A673 (cell line): ENCODE measurements at regions not wholly inside any gene's neighbourhood (a gene's known extent, or its start where the extent isn't known, plus 50 kb on each side); places are given as distances from the start of the nearest gene placed in this dataset.

Source experiments
- BruUV-seq: library from RNA; stranded (reverse); fragments of 400-500 nt; replicated peaks from 2 replicates; lab custom pipeline; 2021; lab: Mats Ljungman, UMichigan
- CTCF ChIA-PET: fragments of 300-600 bp; sonication (Branson Sonifier 250); formaldehyde crosslinking; loops from one replicate; lab custom pipeline; 2022; ENCODE audit warnings: antibody characterized with exemption; lab: Charles Lee
- POLR2A ChIA-PET: fragments of 300-600 bp; sonication (Branson Sonifier 250); formaldehyde crosslinking; loops from one replicate; lab custom pipeline; 2022; ENCODE audit warnings: antibody characterized with exemption; ENCODE audit not compliant: low non-redundant PET; lab: Charles Lee
- DNase-seq: peaks from one replicate; pipeline ENCODE4 v3.0.0-alpha.2; 2015; ENCODE audit warnings: low spot score
- H3K27ac ChIP-seq: fragments of 200-600 bp; sonication (generic); 2 replicates; pipeline ENCODE4 v1.5.1; 2016; ENCODE audit warnings: mixed run types, low read depth, mild to moderate bottlenecking, mixed read lengths, antibody characterized with exemption, low read length; ENCODE audit not compliant: poor library complexity, severe bottlenecking
- H3K27me3 ChIP-seq: fragments of 200-600 bp; sonication (generic); replicated peaks from 2 replicates; pipeline ENCODE4 v1.6.1; 2017; ENCODE audit warnings: mixed run types, low read depth, mild to moderate bottlenecking, mixed read lengths, antibody characterized with exemption, low read length; ENCODE audit not compliant: insufficient read depth, poor library complexity
- H3K36me3 ChIP-seq: fragments of 200-600 bp; sonication (generic); 2 replicates; pipeline ENCODE4 v1.6.1; 2016; ENCODE audit warnings: mixed run types, mild to moderate bottlenecking, mixed read lengths, antibody characterized with exemption, low read length; ENCODE audit not compliant: insufficient read depth, poor library complexity, severe bottlenecking
- H3K4me1 ChIP-seq: fragments of 200-600 bp; sonication (generic); 2 replicates; pipeline ENCODE4 v1.6.1; 2017; ENCODE audit warnings: mixed run types, mild to moderate bottlenecking, mixed read lengths, antibody characterized with exemption, low read length; ENCODE audit not compliant: insufficient read depth, poor library complexity, severe bottlenecking
- H3K4me3 ChIP-seq: fragments of 200-600 bp; sonication (generic); 2 replicates; pipeline ENCODE4 v1.5.1; 2016; ENCODE audit warnings: low read depth, mixed run types, mild to moderate bottlenecking, mixed read lengths, low read length; ENCODE audit not compliant: poor library complexity, severe bottlenecking
- H3K9me3 ChIP-seq: fragments of 200-600 bp; sonication (generic); 2 replicates; pipeline ENCODE4 v1.6.1; 2016; ENCODE audit warnings: mixed run types, low read depth, mild to moderate bottlenecking, mixed read lengths, antibody characterized with exemption, low read length; ENCODE audit not compliant: poor library complexity, severe bottlenecking
- CTCF ChIP-seq: fragments of 300-800, 200-600 bp; sonication (generic); conservative IDR thresholded peaks from 2 replicates; pipeline ENCODE4 v1.5.1; 2017; ENCODE audit warnings: low read depth, mild to moderate bottlenecking, antibody characterized with exemption, low read length, moderate library complexity, mixed read lengths
- EZH2 ChIP-seq: fragments of 200-600 bp; sonication (generic); IDR thresholded peaks from 2 replicates; pipeline ENCODE4 v1.6.1; 2017; ENCODE audit warnings: borderline replicate concordance, low read depth, mild to moderate bottlenecking, mixed read lengths, antibody characterized with exemption, low read length; ENCODE audit not compliant: poor library complexity, severe bottlenecking
- intact Hi-C: fragments of 100-400 bp; cut with micrococcal nuclease; formaldehyde crosslinking; loops from one replicate; pipeline ENCODE4 v1.10.0; 2022; ENCODE audit not compliant: unreplicated experiment

- Histone ChIP-seq H3K9me3 (no peaks in the 10 kb centered on the region), H3K27me3 (no peaks in the 10 kb centered on the region), H3K36me3 (no peaks in the 10 kb centered on the region), H3K27ac (no peak overlapping the region), H3K4me1 (no peaks in the 10 kb centered on the region), H3K4me3 (no peak overlapping the region)
- ChIA-PET POLR2A (no interaction called here), CTCF (no interaction called here)
- no peak for DNase-seq
- TF ChIP-seq CTCF (no peak), EZH2 (no peak)
- intact Hi-C loops: no loop called here
- BruUV-seq: no TSS peak
Measured at GRCh38 chr6:134600671-134601070, 282.8 kb upstream of the SGK1 start.

DNA sequence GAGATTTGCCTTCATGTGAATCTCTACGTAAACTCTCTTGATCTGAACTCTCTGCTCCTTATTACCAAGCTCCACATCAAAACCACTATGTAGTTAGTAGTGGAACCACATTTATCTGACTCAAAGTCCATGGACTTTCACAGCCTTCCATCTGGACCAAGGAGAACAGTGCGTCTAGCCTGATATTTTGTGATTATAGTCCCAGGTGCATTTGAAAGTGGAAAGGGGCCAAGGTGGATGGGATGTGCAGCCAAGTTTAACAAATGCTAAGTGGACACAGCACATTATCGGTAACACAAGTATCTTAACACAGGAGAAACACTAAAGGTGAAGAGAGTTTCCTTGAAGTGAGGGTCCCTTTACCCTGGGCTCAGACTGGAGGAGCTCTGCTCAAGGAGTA is 281.2 kb upstream of the SGK1 start:
- Histone ChIP-seq H3K9me3 (no peaks in the 10 kb centered on the region), H3K27ac (no peak overlapping the region), H3K4me1 (no peaks in the 10 kb centered on the region), H3K4me3 (no peak overlapping the region), H3K36me3 (no peaks in the 10 kb centered on the region), H3K27me3 (no peaks in the 10 kb centered on the region)
- ChIA-PET POLR2A (no interaction called here), CTCF (no interaction called here)
- intact Hi-C loops: no loop called here
- TF ChIP-seq EZH2: no peak
- TF ChIP-seq CTCF: no peak
- DNase-seq: no peak
- BruUV-seq: no TSS peak

- H3K4me1 ChIP-seq: no peaks in the 10 kb centered on the region
- no peak overlapping the region for H3K27ac ChIP-seq
- no peak for DNase-seq
- intact Hi-C loops: no loop called here
- TF ChIP-seq CTCF: no peak
- TF ChIP-seq EZH2: no peak
- ChIA-PET CTCF (no interaction called here), POLR2A (no interaction called here)
- no peak overlapping the region for H3K4me3 ChIP-seq
- no peaks in the 10 kb centered on the region for H3K9me3 ChIP-seq
- no TSS peak for BruUV-seq
- no peaks in the 10 kb centered on the region for H3K27me3 ChIP-seq
- no peaks in the 10 kb centered on the region for H3K36me3 ChIP-seq
Measured at GRCh38 chr6:134596191-134596590, 278.3 kb upstream of the SGK1 start.
